Endothelial cell of umbilical vein (primary cell): ENCODE measurements at regions not wholly inside any gene's neighbourhood (a gene's known extent, or its start where the extent isn't known, plus 50 kb on each side); places are given as distances from the start of the nearest gene placed in this dataset.

Experiments
- BruUV-seq: library from RNA; stranded (reverse); fragments of 400-500 nt; replicated peaks from 2 replicates; lab custom pipeline; 2021; lab: Mats Ljungman, UMichigan
- CTCF ChIA-PET: fragments of 300-600, 350-600 bp; sonication (Branson Sonifier 250); formaldehyde crosslinking; loops from one replicate; lab custom pipeline; 2021; ENCODE audit warnings: antibody characterized with exemption, inconsistent platforms; lab: Charles Lee
- POLR2A ChIA-PET: fragments of 300-600, 350-600 bp; sonication (Branson Sonifier 250); formaldehyde crosslinking; loops from one replicate; lab custom pipeline; 2021; ENCODE audit warnings: antibody characterized with exemption, inconsistent platforms; lab: Charles Lee
- DNase-seq: peaks from one replicate; pipeline ENCODE4 v3.0.0-alpha.2; 2011; ENCODE audit warnings: low read depth, low spot score
- FAIRE-seq: peaks from 2 replicates; lab custom pipeline; 2011; peaks lifted over from hg19 to GRCh38; lab: Jason Lieb, UNC
- H2AFZ ChIP-seq: 2 replicates; pipeline ENCODE4 v1.6.0; 2012; ENCODE audit warnings: low read depth, low read length, control low read depth, inconsistent platforms
- H3K27ac ChIP-seq: 2 replicates; pipeline ENCODE4 v1.5.1; 2011; ENCODE audit warnings: low read depth, mild to moderate bottlenecking, control low read depth, low read length, moderate library complexity; ENCODE audit not compliant: insufficient read depth
- H3K27me3 ChIP-seq, 2 experiments: 2 replicates each; pipeline versions ENCODE4 v1.6.0 to v1.6.1; 2011; ENCODE audit warnings: low read length in 2 of 2, mixed read lengths in 1 of 2; ENCODE audit not compliant: control insufficient read depth in 2 of 2, insufficient read depth in 2 of 2
- H3K36me3 ChIP-seq, 2 experiments: 2 replicates in 1 of 2; 3 replicates in 1 of 2; pipeline ENCODE4 v1.5.1; 2011; ENCODE audit warnings: low read length in 2 of 2, mild to moderate bottlenecking in 1 of 2, moderate library complexity in 1 of 2; ENCODE audit not compliant: control insufficient read depth in 2 of 2, insufficient read depth in 2 of 2; ENCODE audit errors: extremely low read depth in 1 of 2
- H3K4me1 ChIP-seq: 3 replicates; pipeline ENCODE4 v1.5.1; 2011; ENCODE audit warnings: mild to moderate bottlenecking, low read length; ENCODE audit not compliant: control insufficient read depth, insufficient read depth; ENCODE audit errors: extremely low read depth
- H3K4me2 ChIP-seq: 2 replicates; pipeline ENCODE4 v1.6.1; 2011; ENCODE audit warnings: low read length, control low read depth, mixed read lengths; ENCODE audit not compliant: insufficient read depth
- H3K4me3 ChIP-seq, 3 experiments: fragments of 200-600 bp in 1 of 3; sonication (generic), shearing (Covaris generic) in 1 of 3; replicated peaks in 1 of 3; 2 replicates each; pipeline ENCODE4 v1.5.1; 2011 to 2016; ENCODE audit warnings: control low read depth in 3 of 3, low read length in 3 of 3, mild to moderate bottlenecking in 2 of 3, inconsistent platforms in 1 of 3, low read depth in 1 of 3, moderate library complexity in 1 of 3; ENCODE audit not compliant: insufficient read depth in 1 of 3
- H3K79me2 ChIP-seq: 2 replicates; pipeline ENCODE4 v1.6.0; 2012; ENCODE audit warnings: low read length, inconsistent platforms; ENCODE audit not compliant: control insufficient read depth, insufficient read depth
- H3K9ac ChIP-seq: replicated peaks from 2 replicates; pipeline ENCODE3; 2011; ENCODE audit warnings: low read length, control low read depth; ENCODE audit not compliant: insufficient read depth; ENCODE audit errors: extremely low read depth
- H3K9me1 ChIP-seq: replicated peaks from 3 replicates; pipeline ENCODE4 v1.6.0; 2011; ENCODE audit warnings: mild to moderate bottlenecking, low read length; ENCODE audit not compliant: control insufficient read depth, insufficient read depth; ENCODE audit errors: extremely low read depth
- H3K9me3 ChIP-seq: replicated peaks from 2 replicates; pipeline ENCODE4 v1.5.1; 2012; ENCODE audit warnings: low read length, inconsistent platforms; ENCODE audit not compliant: control insufficient read depth, insufficient read depth
- H4K20me1 ChIP-seq: replicated peaks from 2 replicates; pipeline ENCODE3; 2011; ENCODE audit warnings: mild to moderate bottlenecking, low read length; ENCODE audit not compliant: control insufficient read depth, insufficient read depth; ENCODE audit errors: extremely low read depth
- EZH2 ChIP-seq: IDR thresholded peaks from 2 replicates; pipeline ENCODE4 v1.6.1; 2012; ENCODE audit warnings: borderline replicate concordance, low read depth, mild to moderate bottlenecking, moderate library complexity, low read length, inconsistent platforms; ENCODE audit not compliant: severe bottlenecking
- FOS ChIP-seq: IDR thresholded peaks from 2 replicates; pipeline ENCODE4 v1.6.1; 2011; ENCODE audit warnings: mild to moderate bottlenecking, low read length, moderate library complexity, borderline replicate concordance; ENCODE audit not compliant: insufficient read depth
- GATA2 ChIP-seq: IDR thresholded peaks from 2 replicates; pipeline ENCODE4 v1.7.0; 2011; ENCODE audit warnings: low read depth, mild to moderate bottlenecking, moderate library complexity, mixed read lengths, low read length; ENCODE audit not compliant: insufficient read length, insufficient read depth
- JUN ChIP-seq: IDR thresholded peaks from 2 replicates; pipeline ENCODE4 v1.6.1; 2011; ENCODE audit warnings: borderline replicate concordance, low read depth; ENCODE audit not compliant: insufficient read length, insufficient read depth
- MYC ChIP-seq: IDR thresholded peaks from one replicate; pipeline ENCODE4 v1.6.1; 2011; ENCODE audit warnings: mild to moderate bottlenecking, low read depth, low read length
- POLR2A ChIP-seq: IDR thresholded peaks from 2 replicates; pipeline ENCODE4 v1.6.1; 2012; ENCODE audit warnings: low read depth, mild to moderate bottlenecking, control low read depth, low read length
- POLR2AphosphoS5 ChIP-seq: IDR thresholded peaks from 2 replicates; pipeline ENCODE4 v1.6.1; 2012; ENCODE audit warnings: low read depth, mild to moderate bottlenecking, control low read depth, low read length, moderate library complexity; ENCODE audit not compliant: insufficient read depth
- dilution Hi-C: fragments of 300-500 bp; cut with MboI; formaldehyde crosslinking; loops from one replicate; pipeline ENCODE4 v1.15.0; 2019; ENCODE audit warnings: low sequenced_read_pairs; ENCODE audit not compliant: extremely low pct_ligation_motif_present
- intact Hi-C: fragments of 100-400 bp; cut with micrococcal nuclease; formaldehyde crosslinking; loops from one replicate; pipeline ENCODE4 v1.10.0; 2022
- TF ChIP-seq, protein P1 (sequence below): IDR thresholded peaks from 2 replicates; pipeline ENCODE4 v1.6.1; 2011; ENCODE audit not compliant: insufficient read depth, insufficient read length
- TF ChIP-seq, protein P2 (sequence below), 2 donors: IDR thresholded peaks; 1 replicate in 1 of 2; 2 replicates in 1 of 2; pipeline ENCODE4 v1.5.1; 2011; ENCODE audit warnings: low read length in 2 of 2, mild to moderate bottlenecking in 2 of 2, moderate library complexity in 2 of 2, control low read depth in 1 of 2, inconsistent platforms in 1 of 2, low read depth in 1 of 2; ENCODE audit not compliant: insufficient read depth in 1 of 2; ENCODE audit errors: extremely low read depth in 1 of 2

GRCh38 chr9:16090907-16091629 lies 538.2 kb downstream of the CCDC171 start:
- Histone ChIP-seq H3K27me3 (no peaks in the 10 kb centered on the region), H3K4me1 (no peaks in the 10 kb centered on the region), H2AFZ (no peak overlapping the region), H3K9me3 (no peaks in the 10 kb centered on the region), H3K9ac (no peak overlapping the region), H3K36me3 (no peaks in the 10 kb centered on the region), H3K27ac (no peak overlapping the region), H3K9me1 (no peaks in the 10 kb centered on the region), H4K20me1 (no peaks in the 10 kb centered on the region), H3K79me2 (no peaks in the 10 kb centered on the region), H3K4me2 (no peak overlapping the region), H3K4me3 (no peak overlapping the region)
- dilution Hi-C loops = no loop called here
- intact Hi-C loops = no loop called here
- BruUV-seq = no TSS peak
- TF ChIP-seq JUN (no peak), POLR2AphosphoS5 (no peak), GATA2 (no peak), MYC (no peak), EZH2 (no peak), FOS (no peak), POLR2A (no peak)
- TF ChIP-seq, protein P1, sequence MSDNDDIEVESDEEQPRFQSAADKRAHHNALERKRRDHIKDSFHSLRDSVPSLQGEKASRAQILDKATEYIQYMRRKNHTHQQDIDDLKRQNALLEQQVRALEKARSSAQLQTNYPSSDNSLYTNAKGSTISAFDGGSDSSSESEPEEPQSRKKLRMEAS = no peak
- TF ChIP-seq, protein P2, sequence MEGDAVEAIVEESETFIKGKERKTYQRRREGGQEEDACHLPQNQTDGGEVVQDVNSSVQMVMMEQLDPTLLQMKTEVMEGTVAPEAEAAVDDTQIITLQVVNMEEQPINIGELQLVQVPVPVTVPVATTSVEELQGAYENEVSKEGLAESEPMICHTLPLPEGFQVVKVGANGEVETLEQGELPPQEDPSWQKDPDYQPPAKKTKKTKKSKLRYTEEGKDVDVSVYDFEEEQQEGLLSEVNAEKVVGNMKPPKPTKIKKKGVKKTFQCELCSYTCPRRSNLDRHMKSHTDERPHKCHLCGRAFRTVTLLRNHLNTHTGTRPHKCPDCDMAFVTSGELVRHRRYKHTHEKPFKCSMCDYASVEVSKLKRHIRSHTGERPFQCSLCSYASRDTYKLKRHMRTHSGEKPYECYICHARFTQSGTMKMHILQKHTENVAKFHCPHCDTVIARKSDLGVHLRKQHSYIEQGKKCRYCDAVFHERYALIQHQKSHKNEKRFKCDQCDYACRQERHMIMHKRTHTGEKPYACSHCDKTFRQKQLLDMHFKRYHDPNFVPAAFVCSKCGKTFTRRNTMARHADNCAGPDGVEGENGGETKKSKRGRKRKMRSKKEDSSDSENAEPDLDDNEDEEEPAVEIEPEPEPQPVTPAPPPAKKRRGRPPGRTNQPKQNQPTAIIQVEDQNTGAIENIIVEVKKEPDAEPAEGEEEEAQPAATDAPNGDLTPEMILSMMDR (IDR thresholded peaks at IDR 0.05; ENCODE audit: extremely low read depth in 1 of 2, insufficient read depth in 1 of 2, low read depth in 1 of 2, low read length in 2 of 2) = no peak
- ChIA-PET CTCF (no interaction called here), POLR2A (no interaction called here)
- DNase-seq (no peak), FAIRE-seq (no peak)
